Ecto neural progenitor cell (in vitro differentiated cells): ENCODE measurements at regions not wholly inside any gene's neighbourhood (a gene's known extent, or its start where the extent isn't known, plus 50 kb on each side); places are given as distances from the start of the nearest gene placed in this dataset.
"Not testable (repeated sequence)": the region's sequence is repeated elsewhere in the genome, so short reads cannot be mapped to it uniquely, and the experiment has no call there.

Experiments used
- DNase-seq: peaks from one replicate; pipeline ENCODE4 v3.0.0-alpha.2; 2018; ENCODE audit warnings: low spot score

- DNase-seq, result no peak
Measured at GRCh38 chrX:40853004-40853815, 117.9 kb upstream of the MED14 start.

- no peak for DNase-seq
Measured at GRCh38 chrX:40853816-40854123, 118.4 kb upstream of the MED14 start.

- no peak for DNase-seq
Measured at GRCh38 chrX:40854242-40854641, 118.9 kb upstream of the MED14 start.

GRCh38 chrX:40855411-40855810 lies 120.1 kb upstream of the MED14 start:
- DNase-seq, result no peak

- DNase-seq, result no peak
Measured at GRCh38 chrX:40855932-40856515, 120.7 kb upstream of the MED14 start.

GRCh38 chrX:40861952-40862554 lies 126.7 kb upstream of the MED14 start:
- DNase-seq, result not testable (repeated sequence)

- DNase-seq, result not testable (repeated sequence)
Measured at GRCh38 chrX:40863260-40863659, 127.9 kb upstream of the MED14 start.

GRCh38 chrX:40863671-40864070 lies 128.3 kb upstream of the MED14 start:
- DNase-seq, result no peak

- DNase-seq, result no peak
Measured at GRCh38 chrX:40864972-40865371, 129.6 kb upstream of the MED14 start.

- no peak for DNase-seq
Measured at GRCh38 chrX:40866893-40867292, 131.6 kb upstream of the MED14 start.

- DNase-seq, result no peak
Measured at GRCh38 chrX:40867352-40867751, 132.0 kb upstream of the MED14 start.

- no peak for DNase-seq
Measured at GRCh38 chrX:40868868-40869267, 133.5 kb upstream of the MED14 start.

- DNase-seq, result not testable (repeated sequence)
Measured at GRCh38 chrX:40870982-40871381, 135.6 kb upstream of the MED14 start.

- DNase-seq, result no peak
Measured at GRCh38 chrX:40871385-40872082, 136.2 kb upstream of the MED14 start.

- DNase-seq, result no peak
Measured at GRCh38 chrX:40872351-40872750, 137.0 kb upstream of the MED14 start.

GRCh38 chrX:40875476-40875875 lies 140.1 kb upstream of the MED14 start:
- no peak for DNase-seq

- no peak for DNase-seq
Measured at GRCh38 chrX:40877887-40878286, 142.5 kb upstream of the MED14 start.

- no peak for DNase-seq
Measured at GRCh38 chrX:40878766-40879165, 143.4 kb upstream of the MED14 start.

- DNase-seq, result not testable (repeated sequence)
Measured at GRCh38 chrX:40879172-40879571, 143.8 kb upstream of the MED14 start.

- DNase-seq, result no peak
Measured at GRCh38 chrX:40880712-40881111, 145.4 kb upstream of the MED14 start.

- DNase-seq, result no peak
Measured at GRCh38 chrX:40883021-40883619, 147.8 kb upstream of the MED14 start.

GRCh38 chrX:40885989-40886388 lies 150.6 kb upstream of the MED14 start:
- DNase-seq, result no peak
